Liver (tissue), 8 donors: ENCODE measurements at regions not wholly inside any gene's neighbourhood (a gene's known extent, or its start where the extent isn't known, plus 50 kb on each side); places are given as distances from the start of the nearest gene placed in this dataset.

Experiments used
- DNase-seq: peaks from one replicate; pipeline ENCODE4 v3.0.0-alpha.2; 2017; ENCODE audit warnings: low spot score
- H3K27ac ChIP-seq, 2 donors: one replicate each; pipeline ENCODE4 v1.7.0; 2013; ENCODE audit warnings: inconsistent platforms in 2 of 2, low read length in 2 of 2, control low read depth in 1 of 2, low read depth in 1 of 2, mild to moderate bottlenecking in 1 of 2
- H3K27me3 ChIP-seq, 4 donors: one replicate each; pipeline versions ENCODE4 v1.6.1 to v1.7.0; 2013; ENCODE audit warnings: low read length in 3 of 4, inconsistent platforms in 1 of 4, mild to moderate bottlenecking in 1 of 4, moderate library complexity in 1 of 4; ENCODE audit not compliant: control insufficient read depth in 4 of 4, insufficient read depth in 4 of 4
- H3K36me3 ChIP-seq, 4 donors: one replicate each; pipeline versions ENCODE4 v1.6.1 to v1.7.0; 2013; ENCODE audit warnings: low read length in 3 of 4, mild to moderate bottlenecking in 3 of 4, low read depth in 1 of 4, moderate library complexity in 1 of 4; ENCODE audit not compliant: control insufficient read depth in 4 of 4, insufficient read depth in 3 of 4
- H3K4me1 ChIP-seq, 4 donors: one replicate each; pipeline versions ENCODE4 v1.6.1 to v1.7.0; 2013; ENCODE audit warnings: low read length in 3 of 4, mild to moderate bottlenecking in 3 of 4, moderate library complexity in 1 of 4; ENCODE audit not compliant: control insufficient read depth in 4 of 4, insufficient read depth in 4 of 4
- H3K4me3 ChIP-seq, 3 donors: one replicate each; pipeline versions ENCODE4 v1.6.1 to v1.7.0; 2013; ENCODE audit warnings: low read length in 3 of 3, control low read depth in 1 of 3, low read depth in 1 of 3, mild to moderate bottlenecking in 1 of 3
- H3K9ac ChIP-seq, 2 donors: one replicate each; pipeline ENCODE4 v1.7.0; 2013; ENCODE audit warnings: low read length in 2 of 2, mild to moderate bottlenecking in 2 of 2, moderate library complexity in 2 of 2, control low read depth in 1 of 2, low read depth in 1 of 2
- H3K9me3 ChIP-seq, 4 donors: one replicate each; pipeline versions ENCODE4 v1.6.1 to v1.7.0; 2013; ENCODE audit warnings: low read length in 3 of 4; ENCODE audit not compliant: control insufficient read depth in 4 of 4
- CTCF ChIP-seq: fragments of 150-350 bp; IDR thresholded peaks from 2 replicates; pipeline ENCODE4 v1.5.1; 2017; ENCODE audit warnings: improper control_type of control experiment, low read depth, low read length; ENCODE audit not compliant: missing input control
- FOXA1 ChIP-seq: IDR thresholded peaks from 2 replicates; pipeline ENCODE4 v1.6.1; 2016; ENCODE audit warnings: antibody characterized with exemption
- FOXA2 ChIP-seq: IDR thresholded peaks from 2 replicates; pipeline ENCODE4 v1.6.1; 2016; ENCODE audit warnings: antibody characterized with exemption
- GABPA ChIP-seq, 2 donors: IDR thresholded peaks in 1 of 2; conservative IDR thresholded peaks in 1 of 2; 2 replicates each; pipeline ENCODE4 v1.6.1; 2016; ENCODE audit warnings: antibody characterized with exemption in 2 of 2, mild to moderate bottlenecking in 1 of 2, moderate library complexity in 1 of 2
- HNF4A ChIP-seq, 2 donors: conservative IDR thresholded peaks; 2 replicates each; pipeline ENCODE4 v1.6.1; 2016; ENCODE audit warnings: antibody characterized with exemption in 2 of 2, mild to moderate bottlenecking in 2 of 2
- HNF4G ChIP-seq: IDR thresholded peaks from 2 replicates; pipeline ENCODE4 v1.6.1; 2016; ENCODE audit warnings: antibody characterized with exemption
- MAX ChIP-seq: IDR thresholded peaks from 2 replicates; pipeline ENCODE4 v1.6.1; 2016; ENCODE audit warnings: antibody characterized with exemption
- RAD21 ChIP-seq, 2 donors: IDR thresholded peaks; 2 replicates each; pipeline ENCODE4 v1.6.1; 2016; ENCODE audit warnings: antibody characterized with exemption in 2 of 2, mild to moderate bottlenecking in 2 of 2
- RXRA ChIP-seq, 2 donors: IDR thresholded peaks; 2 replicates each; pipeline ENCODE4 v1.6.1; 2017 to 2018; ENCODE audit warnings: antibody characterized with exemption in 2 of 2, mild to moderate bottlenecking in 1 of 2
- SP1 ChIP-seq: IDR thresholded peaks from 2 replicates; pipeline ENCODE4 v1.6.1; 2018; ENCODE audit warnings: antibody characterized with exemption, mild to moderate bottlenecking
- TAF1 ChIP-seq: conservative IDR thresholded peaks from 2 replicates; pipeline ENCODE4 v1.6.1; 2016; ENCODE audit warnings: antibody characterized with exemption, mild to moderate bottlenecking
- YY1 ChIP-seq: IDR thresholded peaks from 2 replicates; pipeline ENCODE4 v1.6.1; 2016; ENCODE audit warnings: antibody characterized with exemption, mild to moderate bottlenecking
- ZBTB33 ChIP-seq: IDR thresholded peaks from 2 replicates; pipeline ENCODE4 v1.6.1; 2016; ENCODE audit warnings: antibody characterized with exemption
- WGBS: extraction: QIAGEN DNeasy Blood & Tissue Kit; methylation state at CpG from one replicate; pipeline ENCODE4 v1.1.7; 2013; 5-methylcytosine and 5-hydroxymethylcytosine counted together
- TF ChIP-seq, protein P1 (sequence below): IDR thresholded peaks from 2 replicates; pipeline ENCODE4 v1.6.1; 2016; ENCODE audit warnings: antibody characterized with exemption, mild to moderate bottlenecking
- donor health status: healthy.
- donor health status: healthy.
- donor health status: healthy.
- donor health status: healthy.
- donor health status: healthy.

- DNase-seq: no peak
- 94% methylated on average over 1 of the region's 1 CpG for WGBS
Observed at GRCh38 chr4:73687421-73687820, 52.9 kb upstream of the CXCL8 start.

More at GRCh38 chr4:73687421-73687820, 52.9 kb upstream of the CXCL8 start:
- no peaks in the 10 kb centered on the region for H3K4me1 ChIP-seq
- no peak for TF ChIP-seq RAD21 (IDR thresholded peaks at IDR 0.05)
- no peak for TF ChIP-seq GABPA (IDR thresholded peaks at IDR 0.05 in 1 of 2, conservative IDR thresholded peaks at IDR 0.05 in 1 of 2)
- TF ChIP-seq TAF1: no peak
- TF ChIP-seq SP1: no peak
- no peak for TF ChIP-seq ZBTB33
- TF ChIP-seq CTCF: no peak
- TF ChIP-seq RXRA (IDR thresholded peaks at IDR 0.05): no peak
- TF ChIP-seq, protein P1, sequence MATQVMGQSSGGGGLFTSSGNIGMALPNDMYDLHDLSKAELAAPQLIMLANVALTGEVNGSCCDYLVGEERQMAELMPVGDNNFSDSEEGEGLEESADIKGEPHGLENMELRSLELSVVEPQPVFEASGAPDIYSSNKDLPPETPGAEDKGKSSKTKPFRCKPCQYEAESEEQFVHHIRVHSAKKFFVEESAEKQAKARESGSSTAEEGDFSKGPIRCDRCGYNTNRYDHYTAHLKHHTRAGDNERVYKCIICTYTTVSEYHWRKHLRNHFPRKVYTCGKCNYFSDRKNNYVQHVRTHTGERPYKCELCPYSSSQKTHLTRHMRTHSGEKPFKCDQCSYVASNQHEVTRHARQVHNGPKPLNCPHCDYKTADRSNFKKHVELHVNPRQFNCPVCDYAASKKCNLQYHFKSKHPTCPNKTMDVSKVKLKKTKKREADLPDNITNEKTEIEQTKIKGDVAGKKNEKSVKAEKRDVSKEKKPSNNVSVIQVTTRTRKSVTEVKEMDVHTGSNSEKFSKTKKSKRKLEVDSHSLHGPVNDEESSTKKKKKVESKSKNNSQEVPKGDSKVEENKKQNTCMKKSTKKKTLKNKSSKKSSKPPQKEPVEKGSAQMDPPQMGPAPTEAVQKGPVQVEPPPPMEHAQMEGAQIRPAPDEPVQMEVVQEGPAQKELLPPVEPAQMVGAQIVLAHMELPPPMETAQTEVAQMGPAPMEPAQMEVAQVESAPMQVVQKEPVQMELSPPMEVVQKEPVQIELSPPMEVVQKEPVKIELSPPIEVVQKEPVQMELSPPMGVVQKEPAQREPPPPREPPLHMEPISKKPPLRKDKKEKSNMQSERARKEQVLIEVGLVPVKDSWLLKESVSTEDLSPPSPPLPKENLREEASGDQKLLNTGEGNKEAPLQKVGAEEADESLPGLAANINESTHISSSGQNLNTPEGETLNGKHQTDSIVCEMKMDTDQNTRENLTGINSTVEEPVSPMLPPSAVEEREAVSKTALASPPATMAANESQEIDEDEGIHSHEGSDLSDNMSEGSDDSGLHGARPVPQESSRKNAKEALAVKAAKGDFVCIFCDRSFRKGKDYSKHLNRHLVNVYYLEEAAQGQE: no peak
- no peak for TF ChIP-seq HNF4G
- TF ChIP-seq FOXA2: no peak
- TF ChIP-seq MAX: no peak
- no peak for TF ChIP-seq YY1
- no peak for TF ChIP-seq FOXA1
- no peak for TF ChIP-seq HNF4A (conservative IDR thresholded peaks at IDR 0.05)
- no peak overlapping the region for H3K27ac ChIP-seq
- no peak overlapping the region for H3K4me3 ChIP-seq
- H3K36me3 ChIP-seq: no peaks in the 10 kb centered on the region
- H3K27me3 ChIP-seq: no peaks in the 10 kb centered on the region
- no peak overlapping the region for H3K9ac ChIP-seq
- no peaks in the 10 kb centered on the region for H3K9me3 ChIP-seq
